Smooth muscle cell (in vitro differentiated cells): ENCODE measurements at regions not wholly inside any gene's neighbourhood (a gene's known extent, or its start where the extent isn't known, plus 50 kb on each side); places are given as distances from the start of the nearest gene placed in this dataset.

Experiments used
- DNase-seq: peaks from one replicate; lab custom pipeline; 2025; ENCODE audit not compliant: unreplicated experiment; lab: John Stamatoyannopoulos, UW
- H2AFZ ChIP-seq: fragments of 200-600 bp; sonication (generic); 2 replicates; pipeline ENCODE4 v1.6.0; 2016; ENCODE audit warnings: antibody characterized with exemption, low read depth, mild to moderate bottlenecking
- H3F3A ChIP-seq: fragments of 200-600 bp; sonication (generic); 2 replicates; pipeline ENCODE4 v1.6.0; 2017; ENCODE audit warnings: antibody characterized with exemption, low read depth
- H3K27ac ChIP-seq: fragments of 200-600 bp; sonication (generic); 2 replicates; pipeline ENCODE4 v1.5.1; 2016; ENCODE audit warnings: low read depth, mild to moderate bottlenecking
- H3K27me3 ChIP-seq: fragments of 200-600 bp; sonication (generic); 2 replicates; pipeline ENCODE4 v1.6.1; 2016; ENCODE audit warnings: low read depth, mild to moderate bottlenecking
- H3K36me3 ChIP-seq: fragments of 200-600 bp; sonication (generic); 2 replicates; pipeline ENCODE4 v1.5.1; 2016; ENCODE audit warnings: low read depth
- H3K4me1 ChIP-seq: fragments of 200-600 bp; sonication (generic); 2 replicates; pipeline ENCODE4 v1.5.1; 2016; ENCODE audit warnings: low read depth
- H3K4me2 ChIP-seq: fragments of 200-600 bp; sonication (generic); 2 replicates; pipeline ENCODE4 v1.6.0; 2016; ENCODE audit warnings: mild to moderate bottlenecking
- H3K4me3 ChIP-seq: fragments of 200-600 bp; sonication (generic); 2 replicates; pipeline ENCODE4 v1.5.1; 2016; ENCODE audit warnings: mild to moderate bottlenecking
- H3K79me2 ChIP-seq: fragments of 200-600 bp; sonication (generic); 2 replicates; pipeline ENCODE4 v1.6.0; 2016; ENCODE audit warnings: low read depth, mild to moderate bottlenecking
- H3K9ac ChIP-seq: fragments of 200-600 bp; sonication (generic); 2 replicates; pipeline ENCODE4 v1.6.0; 2016; ENCODE audit warnings: low read depth
- H3K9me3 ChIP-seq: fragments of 200-600 bp; sonication (generic); replicated peaks from 2 replicates; pipeline ENCODE4 v1.5.1; 2016; ENCODE audit warnings: low read depth
- H4K20me1 ChIP-seq: fragments of 200-600 bp; sonication (generic); 2 replicates; pipeline ENCODE4 v1.6.0; 2016; ENCODE audit warnings: low read depth
- CTCF ChIP-seq: fragments of 200-600 bp; sonication (generic); IDR thresholded peaks from 2 replicates; pipeline ENCODE4 v1.5.1; 2017; ENCODE audit warnings: borderline replicate concordance, mild to moderate bottlenecking, antibody characterized with exemption; ENCODE audit not compliant: insufficient read depth, poor library complexity, severe bottlenecking
- WGBS: methylation state at CpG from one replicate; pipeline ENCODE4 v1.1.7; 2016; ENCODE audit warnings: low lambda C conversion rate; 5-methylcytosine and 5-hydroxymethylcytosine counted together

GRCh38 chr13:103405297-103405696, 339.1 kb upstream of the SLC10A2 start:
- 77% methylated on average over 2 of the region's 2 CpGs for WGBS
- Histone ChIP-seq H3K4me2 (no peak overlapping the region), H4K20me1 (no peaks in the 10 kb centered on the region), H3K4me1 (no peaks in the 10 kb centered on the region), H3K27me3 (no peaks in the 10 kb centered on the region), H3K9me3 (no peaks in the 10 kb centered on the region), H3K27ac (no peak overlapping the region), H2AFZ (no peak overlapping the region), H3K79me2 (no peaks in the 10 kb centered on the region), H3K36me3 (no peaks in the 10 kb centered on the region), H3F3A (no peaks in the 10 kb centered on the region), H3K9ac (no peak overlapping the region), H3K4me3 (no peak overlapping the region)
- TF ChIP-seq CTCF, result no peak
- DNase-seq, result no peak

- Histone ChIP-seq H4K20me1 (no peaks in the 10 kb centered on the region), H3K79me2 (no peaks in the 10 kb centered on the region), H3K9me3 (no peaks in the 10 kb centered on the region), H3K27ac (no peak overlapping the region), H3K4me2 (no peak overlapping the region), H3K9ac (no peak overlapping the region), H3K4me3 (no peak overlapping the region), H3K27me3 (no peaks in the 10 kb centered on the region), H3K36me3 (no peaks in the 10 kb centered on the region), H3K4me1 (no peaks in the 10 kb centered on the region), H3F3A (no peaks in the 10 kb centered on the region), H2AFZ (no peak overlapping the region)
- TF ChIP-seq CTCF, result no peak
- no peak for DNase-seq
- WGBS, result 59% methylated on average over 1 of the region's 1 CpG
These were observed 337.6 kb upstream of the SLC10A2 start for GRCh38 chr13:103403814-103404213.

- no peaks in the 10 kb centered on the region for H3K36me3 ChIP-seq
- no peak overlapping the region for H3K9ac ChIP-seq
- TF ChIP-seq CTCF, result no peak
- no peaks in the 10 kb centered on the region for H3K27me3 ChIP-seq
- no peaks in the 10 kb centered on the region for H3K9me3 ChIP-seq
- H3K4me2 ChIP-seq, result no peak overlapping the region
- H3K4me3 ChIP-seq, result no peak overlapping the region
- no peak for DNase-seq
- no peaks in the 10 kb centered on the region for H3K4me1 ChIP-seq
- WGBS, result 89% methylated on average over 4 of the region's 4 CpGs
- H3F3A ChIP-seq, result no peaks in the 10 kb centered on the region
- H4K20me1 ChIP-seq, result no peaks in the 10 kb centered on the region
- no peaks in the 10 kb centered on the region for H3K79me2 ChIP-seq
- no peak overlapping the region for H3K27ac ChIP-seq
- no peak overlapping the region for H2AFZ ChIP-seq
These were observed 337.0 kb upstream of the SLC10A2 start for GRCh38 chr13:103403148-103403740.

- WGBS, result 86% methylated on average over 2 of the region's 2 CpGs
- Histone ChIP-seq H3K4me1 (no peaks in the 10 kb centered on the region), H3K36me3 (no peaks in the 10 kb centered on the region), H3K27me3 (no peaks in the 10 kb centered on the region), H2AFZ (no peak overlapping the region), H3K4me2 (no peak overlapping the region), H3K27ac (no peak overlapping the region), H4K20me1 (no peaks in the 10 kb centered on the region), H3K79me2 (no peaks in the 10 kb centered on the region), H3K9ac (no peak overlapping the region), H3K4me3 (no peak overlapping the region), H3F3A (no peaks in the 10 kb centered on the region), H3K9me3 (no peaks in the 10 kb centered on the region)
- DNase-seq, result no peak
- no peak for TF ChIP-seq CTCF
These were observed 328.9 kb upstream of the SLC10A2 start for GRCh38 chr13:103395139-103395538.
